H1 (cell line): ENCODE measurements at regions not wholly inside any gene's neighbourhood (a gene's known extent, or its start where the extent isn't known, plus 50 kb on each side); places are given as distances from the start of the nearest gene placed in this dataset.

Experiments
- CREB1 ChIP-seq: IDR thresholded peaks from 2 replicates; pipeline ENCODE4 v1.6.1; 2012; ENCODE audit warnings: inconsistent platforms
- EZH2 ChIP-seq: fragments of 200-600 bp; sonication (generic); IDR thresholded peaks from 2 replicates; pipeline ENCODE4 v1.7.1; 2012; ENCODE audit warnings: low read depth, mild to moderate bottlenecking, moderate library complexity, low read length, inconsistent platforms; ENCODE audit not compliant: severe bottlenecking
- HDAC2 ChIP-seq, 2 experiments: fragments of 300-600 bp in 1 of 2; sonication (generic) in 1 of 2; IDR thresholded peaks; 2 replicates each; pipeline ENCODE4 v1.6.1; 2011 to 2012; ENCODE audit warnings: low read depth in 2 of 2, low read length in 2 of 2, mild to moderate bottlenecking in 2 of 2, moderate library complexity in 2 of 2, borderline replicate concordance in 1 of 2, inconsistent platforms in 1 of 2
- JUN ChIP-seq: IDR thresholded peaks from 2 replicates; pipeline ENCODE4 v1.6.1; 2011; ENCODE audit warnings: low read depth, mild to moderate bottlenecking, improper control_type of control experiment, low read length
- KDM4A ChIP-seq: IDR thresholded peaks from one replicate; pipeline ENCODE4 v1.7.1; 2012; ENCODE audit warnings: low read depth, mild to moderate bottlenecking, moderate library complexity, low read length, inconsistent platforms; ENCODE audit not compliant: severe bottlenecking
- MAFK ChIP-seq: IDR thresholded peaks from 2 replicates; pipeline ENCODE4 v1.6.1; 2012; ENCODE audit warnings: low read depth, mild to moderate bottlenecking, improper control_type of control experiment, low read length
- NANOG ChIP-seq: IDR thresholded peaks from 2 replicates; pipeline ENCODE4 v1.6.1; 2011; ENCODE audit warnings: low read length, low read depth, mild to moderate bottlenecking, inconsistent platforms; ENCODE audit not compliant: insufficient read depth, poor library complexity, severe bottlenecking
- PHF8 ChIP-seq: fragments of 200-600 bp; sonication (generic); conservative IDR thresholded peaks from 2 replicates; pipeline ENCODE4 v1.7.1; 2012; ENCODE audit warnings: low read depth, mild to moderate bottlenecking, inconsistent platforms, low read length, moderate library complexity
- SP2 ChIP-seq: IDR thresholded peaks from 2 replicates; pipeline ENCODE4 v1.6.1; 2012; ENCODE audit warnings: mild to moderate bottlenecking, low read length, inconsistent platforms
- YY1 ChIP-seq: IDR thresholded peaks from 2 replicates; pipeline ENCODE4 v1.6.1; 2011; ENCODE audit warnings: low read depth, mild to moderate bottlenecking, low read length
- TF ChIP-seq, protein P1 (sequence below): fragments of 300-600 bp; sonication (generic); IDR thresholded peaks from 2 replicates; pipeline ENCODE4 v1.7.1; 2012; ENCODE audit warnings: low read length, moderate library complexity, mild to moderate bottlenecking, inconsistent platforms; ENCODE audit not compliant: insufficient replicate concordance

DNA sequence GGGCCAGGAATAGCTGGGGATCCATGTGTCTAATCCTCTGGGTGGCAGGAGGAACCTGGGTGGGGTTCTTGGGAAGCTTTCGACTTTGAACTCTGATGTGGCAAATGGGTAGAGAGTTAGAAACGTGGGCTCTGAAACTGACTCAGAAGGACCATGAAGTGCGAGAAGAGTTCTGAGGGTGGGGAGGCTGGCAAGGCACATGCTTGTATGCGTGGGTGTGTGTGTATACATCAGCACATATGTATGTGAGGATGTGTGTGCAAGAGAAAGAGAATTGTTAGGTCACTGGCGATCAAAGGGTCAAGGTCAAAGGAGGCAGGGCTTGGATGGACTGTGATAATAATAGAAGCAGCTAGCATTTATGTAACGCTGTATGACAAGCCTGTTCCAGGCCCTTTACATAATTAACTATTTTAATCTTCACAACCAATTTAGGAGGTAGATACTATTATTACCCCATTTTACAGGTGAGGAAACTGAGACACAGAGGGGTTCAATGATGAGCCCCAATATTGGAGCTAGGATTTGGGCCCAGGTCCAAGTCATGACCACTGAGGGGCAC is 84.5 kb upstream of the POU3F1 start (continued):
- TF ChIP-seq, protein P1, sequence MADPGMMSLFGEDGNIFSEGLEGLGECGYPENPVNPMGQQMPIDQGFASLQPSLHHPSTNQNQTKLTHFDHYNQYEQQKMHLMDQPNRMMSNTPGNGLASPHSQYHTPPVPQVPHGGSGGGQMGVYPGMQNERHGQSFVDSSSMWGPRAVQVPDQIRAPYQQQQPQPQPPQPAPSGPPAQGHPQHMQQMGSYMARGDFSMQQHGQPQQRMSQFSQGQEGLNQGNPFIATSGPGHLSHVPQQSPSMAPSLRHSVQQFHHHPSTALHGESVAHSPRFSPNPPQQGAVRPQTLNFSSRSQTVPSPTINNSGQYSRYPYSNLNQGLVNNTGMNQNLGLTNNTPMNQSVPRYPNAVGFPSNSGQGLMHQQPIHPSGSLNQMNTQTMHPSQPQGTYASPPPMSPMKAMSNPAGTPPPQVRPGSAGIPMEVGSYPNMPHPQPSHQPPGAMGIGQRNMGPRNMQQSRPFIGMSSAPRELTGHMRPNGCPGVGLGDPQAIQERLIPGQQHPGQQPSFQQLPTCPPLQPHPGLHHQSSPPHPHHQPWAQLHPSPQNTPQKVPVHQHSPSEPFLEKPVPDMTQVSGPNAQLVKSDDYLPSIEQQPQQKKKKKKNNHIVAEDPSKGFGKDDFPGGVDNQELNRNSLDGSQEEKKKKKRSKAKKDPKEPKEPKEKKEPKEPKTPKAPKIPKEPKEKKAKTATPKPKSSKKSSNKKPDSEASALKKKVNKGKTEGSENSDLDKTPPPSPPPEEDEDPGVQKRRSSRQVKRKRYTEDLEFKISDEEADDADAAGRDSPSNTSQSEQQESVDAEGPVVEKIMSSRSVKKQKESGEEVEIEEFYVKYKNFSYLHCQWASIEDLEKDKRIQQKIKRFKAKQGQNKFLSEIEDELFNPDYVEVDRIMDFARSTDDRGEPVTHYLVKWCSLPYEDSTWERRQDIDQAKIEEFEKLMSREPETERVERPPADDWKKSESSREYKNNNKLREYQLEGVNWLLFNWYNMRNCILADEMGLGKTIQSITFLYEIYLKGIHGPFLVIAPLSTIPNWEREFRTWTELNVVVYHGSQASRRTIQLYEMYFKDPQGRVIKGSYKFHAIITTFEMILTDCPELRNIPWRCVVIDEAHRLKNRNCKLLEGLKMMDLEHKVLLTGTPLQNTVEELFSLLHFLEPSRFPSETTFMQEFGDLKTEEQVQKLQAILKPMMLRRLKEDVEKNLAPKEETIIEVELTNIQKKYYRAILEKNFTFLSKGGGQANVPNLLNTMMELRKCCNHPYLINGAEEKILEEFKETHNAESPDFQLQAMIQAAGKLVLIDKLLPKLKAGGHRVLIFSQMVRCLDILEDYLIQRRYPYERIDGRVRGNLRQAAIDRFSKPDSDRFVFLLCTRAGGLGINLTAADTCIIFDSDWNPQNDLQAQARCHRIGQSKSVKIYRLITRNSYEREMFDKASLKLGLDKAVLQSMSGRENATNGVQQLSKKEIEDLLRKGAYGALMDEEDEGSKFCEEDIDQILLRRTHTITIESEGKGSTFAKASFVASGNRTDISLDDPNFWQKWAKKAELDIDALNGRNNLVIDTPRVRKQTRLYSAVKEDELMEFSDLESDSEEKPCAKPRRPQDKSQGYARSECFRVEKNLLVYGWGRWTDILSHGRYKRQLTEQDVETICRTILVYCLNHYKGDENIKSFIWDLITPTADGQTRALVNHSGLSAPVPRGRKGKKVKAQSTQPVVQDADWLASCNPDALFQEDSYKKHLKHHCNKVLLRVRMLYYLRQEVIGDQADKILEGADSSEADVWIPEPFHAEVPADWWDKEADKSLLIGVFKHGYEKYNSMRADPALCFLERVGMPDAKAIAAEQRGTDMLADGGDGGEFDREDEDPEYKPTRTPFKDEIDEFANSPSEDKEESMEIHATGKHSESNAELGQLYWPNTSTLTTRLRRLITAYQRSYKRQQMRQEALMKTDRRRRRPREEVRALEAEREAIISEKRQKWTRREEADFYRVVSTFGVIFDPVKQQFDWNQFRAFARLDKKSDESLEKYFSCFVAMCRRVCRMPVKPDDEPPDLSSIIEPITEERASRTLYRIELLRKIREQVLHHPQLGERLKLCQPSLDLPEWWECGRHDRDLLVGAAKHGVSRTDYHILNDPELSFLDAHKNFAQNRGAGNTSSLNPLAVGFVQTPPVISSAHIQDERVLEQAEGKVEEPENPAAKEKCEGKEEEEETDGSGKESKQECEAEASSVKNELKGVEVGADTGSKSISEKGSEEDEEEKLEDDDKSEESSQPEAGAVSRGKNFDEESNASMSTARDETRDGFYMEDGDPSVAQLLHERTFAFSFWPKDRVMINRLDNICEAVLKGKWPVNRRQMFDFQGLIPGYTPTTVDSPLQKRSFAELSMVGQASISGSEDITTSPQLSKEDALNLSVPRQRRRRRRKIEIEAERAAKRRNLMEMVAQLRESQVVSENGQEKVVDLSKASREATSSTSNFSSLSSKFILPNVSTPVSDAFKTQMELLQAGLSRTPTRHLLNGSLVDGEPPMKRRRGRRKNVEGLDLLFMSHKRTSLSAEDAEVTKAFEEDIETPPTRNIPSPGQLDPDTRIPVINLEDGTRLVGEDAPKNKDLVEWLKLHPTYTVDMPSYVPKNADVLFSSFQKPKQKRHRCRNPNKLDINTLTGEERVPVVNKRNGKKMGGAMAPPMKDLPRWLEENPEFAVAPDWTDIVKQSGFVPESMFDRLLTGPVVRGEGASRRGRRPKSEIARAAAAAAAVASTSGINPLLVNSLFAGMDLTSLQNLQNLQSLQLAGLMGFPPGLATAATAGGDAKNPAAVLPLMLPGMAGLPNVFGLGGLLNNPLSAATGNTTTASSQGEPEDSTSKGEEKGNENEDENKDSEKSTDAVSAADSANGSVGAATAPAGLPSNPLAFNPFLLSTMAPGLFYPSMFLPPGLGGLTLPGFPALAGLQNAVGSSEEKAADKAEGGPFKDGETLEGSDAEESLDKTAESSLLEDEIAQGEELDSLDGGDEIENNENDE = no peak
- no peak for TF ChIP-seq KDM4A
- no peak for TF ChIP-seq MAFK
- TF ChIP-seq HDAC2 (IDR thresholded peaks at IDR 0.05; ENCODE audit: borderline replicate concordance in 1 of 2, low read depth in 2 of 2, low read length in 2 of 2) = no peak
- no peak for TF ChIP-seq PHF8
- TF ChIP-seq EZH2 = no peak
- TF ChIP-seq YY1 = no peak
- no peak for TF ChIP-seq SP2
- no peak for TF ChIP-seq NANOG
- TF ChIP-seq CREB1 = no peak
- no peak for TF ChIP-seq JUN
